AG09309 (cell line): ENCODE measurements at regions not wholly inside any gene's neighbourhood (a gene's known extent, or its start where the extent isn't known, plus 50 kb on each side); places are given as distances from the start of the nearest gene placed in this dataset.

ENCODE experiments used
- DNase-seq: peaks from one replicate; pipeline ENCODE4 v3.0.0-alpha.2; 2010; ENCODE audit warnings: low read depth
- H3K4me3 ChIP-seq: 2 replicates; pipeline ENCODE4 v1.5.1; 2011; ENCODE audit warnings: mild to moderate bottlenecking, low read depth, low read length, moderate library complexity; ENCODE audit not compliant: control insufficient read depth
- TF ChIP-seq, protein P1 (sequence below): IDR thresholded peaks from 2 replicates; pipeline ENCODE4 v1.5.1; 2011; ENCODE audit warnings: mild to moderate bottlenecking, low read depth, low read length, inconsistent platforms; ENCODE audit not compliant: insufficient read depth, control insufficient read depth; ENCODE audit errors: missing control alignments

DNA sequence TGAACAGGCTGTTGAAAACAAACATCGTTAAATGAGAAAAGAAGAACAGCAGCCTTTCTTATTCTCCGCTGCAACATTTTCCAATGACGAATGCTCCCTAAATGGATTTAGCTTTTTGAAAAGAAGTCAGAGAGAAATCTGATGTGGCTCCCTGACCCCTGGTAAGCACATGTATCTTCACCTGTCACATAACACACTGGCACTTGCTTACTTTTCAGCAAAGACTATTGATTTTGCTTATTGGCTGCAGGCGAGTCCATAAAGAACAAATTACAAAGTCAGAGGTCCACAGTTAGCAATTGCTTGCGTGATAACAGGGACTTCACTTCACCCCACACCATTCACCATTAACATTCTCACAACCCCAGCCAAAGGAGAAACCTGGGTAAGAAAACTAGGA lies 362.8 kb downstream of the GPATCH2 start:
- no peak for DNase-seq
- TF ChIP-seq, protein P1, sequence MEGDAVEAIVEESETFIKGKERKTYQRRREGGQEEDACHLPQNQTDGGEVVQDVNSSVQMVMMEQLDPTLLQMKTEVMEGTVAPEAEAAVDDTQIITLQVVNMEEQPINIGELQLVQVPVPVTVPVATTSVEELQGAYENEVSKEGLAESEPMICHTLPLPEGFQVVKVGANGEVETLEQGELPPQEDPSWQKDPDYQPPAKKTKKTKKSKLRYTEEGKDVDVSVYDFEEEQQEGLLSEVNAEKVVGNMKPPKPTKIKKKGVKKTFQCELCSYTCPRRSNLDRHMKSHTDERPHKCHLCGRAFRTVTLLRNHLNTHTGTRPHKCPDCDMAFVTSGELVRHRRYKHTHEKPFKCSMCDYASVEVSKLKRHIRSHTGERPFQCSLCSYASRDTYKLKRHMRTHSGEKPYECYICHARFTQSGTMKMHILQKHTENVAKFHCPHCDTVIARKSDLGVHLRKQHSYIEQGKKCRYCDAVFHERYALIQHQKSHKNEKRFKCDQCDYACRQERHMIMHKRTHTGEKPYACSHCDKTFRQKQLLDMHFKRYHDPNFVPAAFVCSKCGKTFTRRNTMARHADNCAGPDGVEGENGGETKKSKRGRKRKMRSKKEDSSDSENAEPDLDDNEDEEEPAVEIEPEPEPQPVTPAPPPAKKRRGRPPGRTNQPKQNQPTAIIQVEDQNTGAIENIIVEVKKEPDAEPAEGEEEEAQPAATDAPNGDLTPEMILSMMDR, result no peak
- no peak overlapping the region for H3K4me3 ChIP-seq

- TF ChIP-seq, protein P1, result no peak
- no peak for DNase-seq
Measured at GRCh38 chr1:217261636-217262035, 369.3 kb downstream of the GPATCH2 start.

DNA sequence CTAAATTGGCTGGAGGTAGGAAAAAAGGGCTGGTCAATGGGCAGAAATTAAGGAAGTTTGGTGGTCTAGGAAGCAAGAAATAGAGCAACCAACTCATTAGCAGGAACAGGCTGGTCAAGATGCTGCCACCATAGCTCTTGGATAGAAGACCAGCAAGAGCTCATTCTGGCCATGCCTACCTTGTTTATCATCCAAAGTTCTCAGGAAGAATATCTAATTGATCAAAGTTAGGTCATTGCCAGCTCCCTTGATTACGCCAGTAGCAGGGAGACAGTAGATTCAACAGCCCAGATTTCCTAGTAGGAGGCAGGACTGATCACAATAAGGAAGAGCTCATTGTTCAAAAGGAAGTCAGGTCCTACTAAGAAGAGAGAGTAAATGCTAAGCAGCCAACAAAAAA lies 370.2 kb downstream of the GPATCH2 start:
- no peak for DNase-seq
- H3K4me3 ChIP-seq, result no peak overlapping the region
- TF ChIP-seq, protein P1, result no peak

More at GRCh38 chr1:217261636-217262035, 369.3 kb downstream of the GPATCH2 start:
- H3K4me3 ChIP-seq, result no peak overlapping the region

GRCh38 chr1:217253985-217254384 lies 376.9 kb downstream of the GPATCH2 start:
- TF ChIP-seq, protein P1, result no peak
- H3K4me3 ChIP-seq, result no peak overlapping the region
- DNase-seq, result no peak

- no peak for DNase-seq
- H3K4me3 ChIP-seq, result no peak overlapping the region
- TF ChIP-seq, protein P1, result no peak
Measured at GRCh38 chr1:217253351-217253750, 377.5 kb downstream of the GPATCH2 start.

DNA sequence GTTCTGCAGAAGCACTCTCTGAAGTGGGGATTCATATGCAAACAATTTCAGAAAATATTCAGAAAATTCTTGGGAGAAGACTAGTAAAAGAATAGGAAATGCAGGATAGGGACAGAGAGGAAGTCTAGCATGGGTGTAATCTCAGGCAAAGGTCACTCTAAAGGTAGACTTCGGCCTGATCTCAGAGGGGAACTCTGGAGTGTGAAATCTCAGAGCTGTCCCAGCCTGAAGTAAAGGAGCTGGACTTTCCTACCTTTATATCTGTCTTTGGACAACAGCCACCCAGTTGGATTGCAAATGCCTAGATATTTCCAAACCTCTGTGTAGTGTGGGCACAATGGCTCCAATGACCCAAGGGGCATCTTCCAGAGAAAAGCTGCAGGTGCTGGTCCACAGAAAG lies 379.8 kb downstream of the GPATCH2 start:
- TF ChIP-seq, protein P1, result no peak
- no peak for DNase-seq
- H3K4me3 ChIP-seq, result no peak overlapping the region

DNA sequence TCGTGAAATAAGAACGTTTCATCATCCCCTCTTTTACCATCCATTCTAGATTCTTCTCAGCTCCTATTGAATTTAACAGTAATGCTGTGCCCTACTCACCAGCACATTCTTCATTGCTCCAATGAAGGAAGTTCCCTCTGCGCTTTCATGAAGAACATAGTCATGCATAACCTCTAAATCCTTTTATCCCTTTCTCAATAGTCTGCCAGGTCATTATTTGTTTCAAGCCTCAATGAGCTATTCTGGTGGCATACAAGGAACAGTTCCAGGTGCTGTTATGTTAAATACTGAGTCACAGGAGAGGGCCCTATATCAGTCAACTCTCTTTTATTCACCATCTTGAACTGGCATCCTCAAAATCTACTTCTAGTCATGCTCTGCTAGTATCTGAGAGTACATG lies 381.0 kb downstream of the GPATCH2 start:
- TF ChIP-seq, protein P1, result no peak
- DNase-seq, result no peak
- no peak overlapping the region for H3K4me3 ChIP-seq
